ENCODE measurements at regions not wholly inside any gene's neighbourhood (a gene's known extent, or its start where the extent isn't known, plus 50 kb on each side); places are given as distances from the start of the nearest gene placed in this dataset.
"Not testable (repeated sequence)": the region's sequence is repeated elsewhere in the genome, so short reads cannot be mapped to it uniquely, and the experiment has no call there.

- DNase-seq: no peak
These were observed 220.6 kb downstream of the DHX15 start for GRCh38 chr4:24363751-24364150.

GRCh38 chr4:24352112-24352511, 232.2 kb downstream of the DHX15 start:
- no peak for DNase-seq

DNA sequence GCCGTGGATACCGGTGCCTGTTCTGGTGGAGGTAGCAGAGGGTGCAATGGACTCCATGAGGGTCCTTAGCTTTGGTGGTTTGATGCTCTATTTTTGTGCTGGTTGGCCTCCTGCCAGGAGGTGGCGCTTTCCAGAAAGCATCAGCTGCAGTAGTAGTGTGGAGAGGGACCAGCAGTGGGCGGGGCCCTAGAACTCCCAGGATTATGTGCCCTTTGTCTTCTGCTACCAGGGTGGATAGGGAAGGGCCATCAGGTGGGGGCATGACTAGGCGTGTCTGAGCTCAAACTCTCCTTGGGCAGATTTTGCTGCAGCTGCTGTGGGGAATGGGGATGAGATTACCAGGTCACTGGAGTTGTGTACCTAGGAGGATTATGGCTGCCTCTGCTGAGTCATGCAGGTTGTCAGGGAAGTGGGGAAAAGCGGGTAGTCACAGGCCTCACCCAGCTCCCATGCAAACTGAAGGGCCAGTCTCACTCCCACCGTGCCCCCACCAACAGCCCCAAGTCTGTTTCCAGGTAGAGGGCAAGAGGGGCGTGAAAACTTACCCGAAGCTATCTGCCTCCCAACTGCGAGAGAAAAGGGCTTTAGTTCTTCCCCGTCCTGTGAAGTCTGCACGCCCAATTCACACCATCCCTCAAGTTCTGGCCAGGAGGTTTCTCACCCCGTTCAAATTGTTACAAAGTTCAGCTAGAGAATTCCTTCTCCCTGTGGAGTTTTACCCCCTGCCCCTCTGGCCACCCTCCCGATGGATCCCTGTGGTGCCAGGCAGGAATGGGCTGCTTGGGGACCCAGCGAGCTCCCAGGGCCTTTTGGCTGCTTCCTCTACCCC, 235.0 kb downstream of the DHX15 start:
- not testable (repeated sequence) for DNase-seq

- DNase-seq: no peak
These were observed 245.1 kb downstream of the DHX15 start for GRCh38 chr4:24339260-24339659.

DNA sequence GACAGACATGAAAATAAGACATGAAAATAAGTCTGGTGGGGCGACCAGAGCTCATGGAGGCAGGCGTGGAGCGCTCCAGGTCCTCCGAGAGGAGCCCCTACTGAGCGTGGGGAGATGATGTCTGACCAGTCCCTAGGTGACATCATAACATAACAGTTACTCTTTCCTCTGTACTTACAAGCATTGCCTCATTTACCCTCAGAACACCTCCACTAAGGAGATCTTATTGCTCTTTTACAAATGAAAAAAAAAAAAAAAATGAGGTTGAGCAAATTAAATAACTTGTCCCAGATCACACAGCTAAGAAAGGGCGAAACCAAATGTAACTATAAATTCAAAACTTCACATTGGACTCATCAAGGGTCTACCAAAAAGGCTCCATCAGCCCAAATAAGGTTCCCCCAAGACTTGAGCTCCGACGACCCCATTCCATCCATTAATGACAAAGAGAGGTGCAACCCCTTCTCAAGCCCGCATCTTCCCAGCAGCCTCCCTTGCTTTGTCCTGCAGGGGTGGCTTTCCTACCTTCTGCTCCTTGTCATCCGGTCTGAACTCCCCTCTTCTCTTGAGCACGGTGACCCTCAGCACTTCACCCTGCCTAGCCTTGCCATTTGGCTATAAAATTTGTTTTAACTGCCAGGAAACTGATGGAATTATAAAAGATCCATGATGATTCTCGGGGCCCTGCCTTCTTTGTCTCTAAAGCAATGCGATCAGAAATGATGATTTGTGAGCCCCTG, 246.7 kb downstream of the DHX15 start:
- DNase-seq: no peak

- DNase-seq: no peak
These were observed 248.7 kb downstream of the DHX15 start for GRCh38 chr4:24335616-24336015.

DNA sequence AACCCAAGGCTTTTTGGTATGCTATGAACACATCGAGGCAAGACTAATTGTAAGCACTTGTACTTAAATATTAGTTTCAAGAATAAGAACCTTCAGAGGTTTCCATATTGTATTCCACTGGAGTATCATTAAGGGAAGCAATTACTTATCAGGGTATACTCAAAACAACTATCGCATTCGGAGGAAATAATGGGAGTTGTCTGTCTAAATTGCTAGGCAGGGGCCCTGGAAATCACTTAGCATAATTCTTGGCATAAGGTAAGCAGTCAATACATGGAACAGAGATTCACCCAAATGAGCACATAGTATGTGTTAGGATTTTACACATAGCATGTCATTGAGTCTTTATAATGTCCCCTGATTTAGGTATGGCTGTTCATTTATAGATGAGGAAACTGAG, 249.4 kb downstream of the DHX15 start:
- no peak for DNase-seq

DNA sequence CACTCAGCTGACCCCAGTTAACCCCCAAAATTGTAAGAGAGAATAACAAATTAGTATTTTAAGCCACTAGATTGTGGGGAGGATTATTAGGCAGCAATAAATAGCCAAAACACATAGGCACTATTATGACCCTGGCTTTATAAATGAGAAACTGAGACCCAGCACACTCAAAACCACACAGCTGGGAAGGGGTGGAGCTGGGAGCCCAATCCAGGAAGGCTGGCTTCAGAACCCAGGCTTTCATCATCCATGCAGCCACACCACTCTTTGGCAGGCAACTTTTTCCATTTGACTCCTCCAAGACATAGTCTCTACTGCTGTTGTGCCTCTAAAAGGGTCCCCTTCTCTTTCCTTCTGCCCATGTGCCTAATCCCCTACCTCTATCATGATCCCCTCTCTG, 253.8 kb downstream of the DHX15 start:
- no peak for DNase-seq

DNA sequence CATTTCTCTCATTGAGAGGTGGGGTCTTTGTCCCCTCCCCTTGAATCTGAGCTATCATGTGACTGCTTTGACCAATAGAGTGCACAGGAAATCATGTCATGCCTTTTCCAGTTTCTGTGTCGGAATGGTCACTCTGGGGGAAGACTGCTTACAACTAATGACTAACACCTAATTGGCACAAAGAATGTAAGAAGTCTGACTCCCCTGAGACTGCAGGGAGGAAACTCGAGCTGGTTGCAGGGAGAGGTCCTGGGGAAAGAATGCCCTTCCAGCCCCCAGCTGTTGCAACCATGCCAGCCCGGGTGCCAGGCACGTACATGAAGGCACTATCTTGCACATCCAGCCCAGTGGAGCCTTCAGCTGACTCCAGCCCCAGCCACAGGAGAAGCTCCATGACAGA, 254.2 kb downstream of the DHX15 start:
- DNase-seq: no peak

DNA sequence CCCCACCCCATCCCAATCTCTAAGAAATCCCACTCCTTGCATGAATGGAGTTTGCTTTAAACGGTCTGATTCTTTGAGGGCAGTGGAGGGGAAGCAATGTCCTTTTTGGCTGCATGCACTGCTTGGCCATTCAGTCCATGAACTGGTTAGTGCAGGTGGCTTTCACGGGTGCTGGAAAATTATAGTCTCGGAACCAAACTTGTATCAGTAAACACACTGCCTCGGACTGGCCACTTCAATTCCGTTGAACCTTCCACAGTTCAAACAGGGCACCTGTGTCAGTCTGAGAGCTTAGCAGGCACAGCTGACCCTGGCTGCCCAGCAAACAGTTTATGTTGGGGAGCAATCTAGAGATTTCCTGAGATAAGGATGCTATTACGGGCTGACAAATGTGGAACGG, 255.6 kb downstream of the DHX15 start:
- no peak for DNase-seq

DNA sequence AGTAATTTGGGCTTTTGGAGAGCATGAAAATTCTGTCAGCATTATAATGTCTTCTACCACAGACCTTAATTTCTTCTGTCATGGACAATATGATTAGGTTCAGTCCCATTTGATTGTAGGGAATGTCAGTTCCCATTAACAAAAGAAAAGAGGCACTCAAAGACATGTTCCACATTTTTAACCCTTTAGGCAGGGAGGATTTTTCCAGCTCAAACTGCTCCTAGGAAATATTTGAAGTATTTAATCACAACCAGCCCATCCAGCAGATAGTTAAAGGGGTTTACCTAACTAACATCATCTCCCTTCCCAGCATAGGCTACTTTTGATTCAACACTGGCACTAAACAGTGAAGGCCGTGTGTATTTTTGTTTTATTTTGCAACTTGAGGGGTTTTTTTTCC, 256.0 kb downstream of the DHX15 start:
- no peak for DNase-seq

DNA sequence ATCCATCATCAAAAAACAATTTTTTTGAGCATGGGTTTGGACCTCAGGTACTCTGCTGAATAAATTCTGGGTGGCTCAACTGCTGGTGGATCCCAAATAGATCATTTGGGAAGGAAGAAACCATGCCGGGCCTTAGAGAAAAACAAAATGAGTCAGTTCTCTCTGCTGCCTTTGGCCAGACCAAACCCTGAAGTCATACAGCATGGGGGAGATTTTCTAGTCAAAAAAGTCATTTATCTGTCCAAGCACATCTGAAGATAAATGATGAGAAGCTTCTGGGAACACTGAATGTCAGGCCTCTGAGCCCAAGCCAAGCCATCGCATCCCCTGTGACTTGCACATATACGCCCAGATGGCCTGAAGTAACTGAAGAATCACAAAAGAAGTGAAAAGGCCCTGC, 261.4 kb downstream of the DHX15 start:
- DNase-seq: no peak

DNA sequence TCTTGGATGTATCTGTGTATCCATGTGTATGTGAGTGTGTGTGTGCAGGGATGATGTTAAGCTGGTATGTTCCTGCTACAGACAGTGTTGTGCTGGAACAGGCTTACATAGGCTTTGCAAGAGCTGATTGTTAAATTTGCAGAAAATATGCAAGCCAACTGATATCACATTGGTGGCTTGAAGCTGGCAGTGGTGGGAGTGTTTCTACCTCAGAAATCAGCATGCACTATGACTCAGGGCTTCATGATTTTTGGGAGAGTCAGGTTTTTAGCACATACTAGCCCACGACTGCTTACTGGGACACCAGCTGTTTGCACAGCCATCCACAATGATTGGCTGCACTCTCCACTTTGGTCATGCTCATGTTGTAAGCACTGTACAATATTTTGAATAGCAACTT, 261.8 kb downstream of the DHX15 start:
- DNase-seq: no peak

- DNase-seq: no peak
These were observed 262.7 kb downstream of the DHX15 start for GRCh38 chr4:24321616-24322015.

DNA sequence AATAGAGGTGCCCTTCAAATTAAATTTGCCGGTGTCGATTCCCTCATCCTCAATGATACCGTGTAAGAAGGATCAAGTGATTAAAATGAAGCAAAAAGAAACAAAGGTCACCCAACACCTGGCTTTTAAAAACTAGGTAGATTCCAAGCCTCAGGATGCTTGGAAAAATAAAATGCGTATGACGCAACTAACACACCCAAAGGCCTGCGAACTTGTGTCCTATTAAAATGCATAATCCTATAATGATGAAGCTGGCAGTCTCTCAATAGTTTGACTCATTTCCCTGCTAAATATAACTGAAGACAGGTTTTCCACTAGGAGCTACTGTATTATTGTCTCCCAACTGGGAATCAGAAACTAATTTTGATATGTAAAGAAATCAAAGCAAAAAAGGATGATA, 263.2 kb downstream of the DHX15 start:
- DNase-seq: no peak

DNA sequence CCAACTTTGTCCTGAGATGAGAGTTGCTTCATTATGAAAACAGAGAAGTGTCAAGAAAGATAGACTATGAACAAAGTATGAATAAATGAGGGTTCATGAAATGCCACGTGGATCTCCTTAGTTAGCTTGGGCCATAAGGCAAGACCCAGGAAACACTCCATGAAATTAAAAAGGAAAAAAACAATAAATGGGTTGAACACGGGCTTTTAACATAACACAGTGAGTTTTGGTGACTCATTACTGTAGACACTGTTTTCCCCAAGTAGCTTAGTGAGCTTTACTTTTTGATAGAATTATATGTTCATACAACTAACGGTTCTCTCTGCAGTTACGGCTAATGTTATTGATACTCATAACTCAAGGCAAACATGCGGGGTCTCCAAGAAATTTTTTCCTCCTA, 265.0 kb downstream of the DHX15 start:
- DNase-seq: no peak

DNA sequence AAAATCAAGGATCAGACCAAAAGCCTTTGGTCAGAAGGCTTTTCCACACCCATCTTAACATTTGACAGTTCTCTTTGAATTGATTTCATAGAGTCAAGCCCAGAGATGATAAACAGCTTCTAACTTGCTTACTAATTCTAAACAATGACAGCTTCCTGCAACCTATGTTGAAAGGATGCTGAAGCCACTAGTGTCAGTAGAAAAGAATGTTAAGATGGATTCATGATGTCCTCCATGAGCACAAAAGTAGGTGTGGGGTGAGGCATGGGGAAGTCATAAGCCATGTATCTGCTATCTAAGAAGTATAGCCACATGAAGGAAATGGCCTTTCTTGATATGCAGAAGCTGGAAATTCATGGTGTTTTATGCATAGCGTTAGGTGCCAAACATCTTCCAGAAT, 269.3 kb downstream of the DHX15 start:
- no peak for DNase-seq

DNA sequence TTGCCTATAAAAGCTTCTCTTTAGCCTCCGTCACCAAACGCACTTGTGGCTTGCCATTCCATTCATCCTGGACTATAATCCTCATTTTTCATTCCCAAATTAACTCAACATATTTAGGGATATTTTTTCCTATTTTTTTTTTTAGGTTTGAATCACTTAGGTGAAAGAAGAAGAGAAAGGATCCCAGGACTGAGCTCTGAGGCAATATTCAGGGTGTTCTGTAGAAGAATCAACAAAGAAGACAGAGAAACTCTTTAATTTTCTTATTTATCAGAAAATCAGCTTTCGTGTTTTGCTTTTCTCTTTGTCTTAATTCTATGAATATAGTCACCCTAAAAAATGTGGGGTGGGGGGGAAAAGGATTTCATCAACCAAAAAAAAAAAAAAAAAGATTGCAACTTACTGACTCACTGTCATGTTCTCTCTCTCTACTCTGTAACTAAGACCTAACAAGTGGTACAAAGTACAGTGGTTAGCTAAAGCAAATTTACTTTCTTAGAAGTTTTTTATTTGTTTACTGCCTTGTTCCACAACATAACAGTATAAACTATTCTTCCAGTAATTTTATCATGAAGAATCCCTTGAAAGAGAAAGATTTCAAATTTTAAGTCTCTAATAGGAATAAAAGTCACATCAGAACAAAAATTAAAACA, 272.0 kb downstream of the DHX15 start:
- no peak for DNase-seq

- DNase-seq: no peak
These were observed 280.4 kb downstream of the DHX15 start for GRCh38 chr4:24303926-24304325.

DNA sequence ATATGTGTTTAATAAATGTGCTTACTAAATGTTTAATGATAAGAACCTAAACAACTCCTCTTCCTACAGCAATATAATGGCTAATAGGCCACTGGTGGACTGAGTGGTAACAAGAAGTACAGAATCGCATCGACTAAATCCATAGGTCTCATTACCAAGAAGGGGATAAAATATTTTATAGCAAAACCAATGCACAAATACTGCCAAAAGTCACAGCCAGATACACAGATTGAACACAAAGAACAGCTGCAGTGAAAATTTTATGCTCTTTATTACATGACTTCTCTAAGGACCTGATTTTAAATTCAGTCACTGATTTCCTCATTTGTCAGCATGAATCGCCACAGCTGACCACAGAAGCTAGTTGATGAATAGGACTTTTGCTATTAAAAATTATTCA, 285.4 kb downstream of the DHX15 start:
- no peak for DNase-seq

DNA sequence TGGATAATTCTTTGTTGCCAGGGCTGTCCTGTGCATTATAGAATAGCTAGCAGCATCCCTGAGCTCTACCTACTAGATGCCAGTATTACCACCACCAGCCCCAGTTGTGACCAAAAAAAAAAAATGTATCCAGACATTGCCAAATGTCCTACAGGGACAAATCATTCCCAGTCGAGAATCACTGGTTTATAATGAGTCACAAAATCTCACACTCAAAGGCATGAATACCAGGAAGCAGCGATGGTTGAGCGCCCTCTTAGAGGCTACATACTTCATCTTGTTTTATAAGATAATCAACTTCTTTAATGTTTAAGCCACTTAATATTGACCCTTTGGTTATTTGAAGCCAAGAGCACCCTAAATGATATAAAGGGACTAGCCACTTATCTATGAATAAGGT, 297.3 kb downstream of the DHX15 start:
- DNase-seq: no peak

DNA sequence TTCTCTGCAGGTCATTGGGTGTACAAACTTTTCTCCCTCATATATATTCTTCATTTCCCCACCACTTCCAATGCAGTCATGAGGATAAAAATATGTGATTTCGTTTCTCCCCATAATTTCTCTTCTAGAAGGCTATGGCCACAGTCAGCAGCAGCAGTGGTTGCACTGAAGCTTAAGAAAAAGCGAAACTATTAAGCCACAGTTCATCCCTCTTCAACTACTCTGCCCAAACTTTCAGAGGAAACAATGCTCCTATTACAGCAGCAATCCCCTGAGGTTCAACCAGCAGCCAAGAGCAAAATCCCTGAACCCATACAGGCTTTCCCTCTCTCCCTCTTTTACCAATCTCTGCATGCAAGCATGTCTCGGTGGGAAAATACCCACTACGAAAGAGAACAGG, 298.6 kb downstream of the DHX15 start:
- no peak for DNase-seq

DNA sequence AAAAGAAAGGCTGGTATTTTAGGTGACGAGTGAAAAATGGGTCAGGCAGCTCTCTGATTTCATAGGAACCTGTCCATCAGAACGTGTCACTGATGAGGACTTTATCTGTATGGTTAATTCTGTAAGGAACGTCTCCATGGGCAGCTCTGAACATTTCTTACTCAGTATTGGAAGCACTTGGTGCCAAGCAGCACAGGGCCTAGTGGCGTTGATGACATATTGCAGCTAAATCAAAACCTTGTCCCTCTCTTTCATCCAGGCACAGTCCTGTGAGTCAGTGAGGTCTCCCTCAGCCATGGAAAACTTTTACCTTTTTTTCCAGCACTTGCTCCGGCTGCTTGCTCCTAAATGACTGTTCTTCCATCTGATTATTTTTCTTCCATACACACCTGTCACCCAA, 301.9 kb downstream of the DHX15 start:
- DNase-seq: no peak

DNA sequence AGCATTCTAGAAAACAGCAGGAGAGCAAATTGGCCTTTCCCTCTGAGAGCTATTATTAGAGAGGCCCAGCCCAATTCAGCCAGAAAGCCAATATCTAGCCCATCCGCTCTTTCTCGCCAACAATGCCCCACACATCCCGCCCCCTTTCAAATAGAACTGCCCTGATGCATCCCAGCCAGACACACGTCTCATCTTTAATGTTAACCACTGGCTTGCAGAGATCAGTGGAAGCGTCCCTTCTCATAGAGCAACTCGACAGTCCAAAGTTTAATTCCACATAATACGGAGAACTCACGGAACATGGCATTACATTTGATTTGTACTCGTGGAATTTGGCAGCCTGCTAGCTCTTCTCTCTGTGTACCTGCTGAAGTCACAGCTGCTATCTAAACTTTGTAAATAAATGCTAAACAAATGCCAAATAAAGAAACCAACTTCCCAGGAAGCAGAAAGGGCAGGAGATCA, 304.4 kb downstream of the DHX15 start:
- no peak for DNase-seq
